Middle frontal gyrus (tissue), 1 donor: ENCODE measurements at regions not wholly inside any gene's neighbourhood (a gene's known extent, or its start where the extent isn't known, plus 50 kb on each side); places are given as distances from the start of the nearest gene placed in this dataset.
"Not testable (repeated sequence)": the region's sequence is repeated elsewhere in the genome, so short reads cannot be mapped to it uniquely, and the experiment has no call there.

Experiments
- DNase-seq: peaks from one replicate; pipeline ENCODE4 v3.0.0-alpha.2; 2015; ENCODE audit warnings: low spot score; ENCODE audit errors: extremely low spot score

GRCh38 chr2:102871707-102872106, 109.9 kb downstream of the TMEM182 start:
- no peak for DNase-seq

GRCh38 chr2:102872388-102872787, 110.6 kb downstream of the TMEM182 start:
- DNase-seq = no peak

- DNase-seq = not testable (repeated sequence)
Measured at GRCh38 chr2:102879513-102879912, 117.7 kb downstream of the TMEM182 start.

- no peak for DNase-seq
Measured at GRCh38 chr2:102880731-102881130, 118.9 kb downstream of the TMEM182 start.

- DNase-seq = no peak
Measured at GRCh38 chr2:102886216-102886893, 124.5 kb downstream of the TMEM182 start.

- no peak for DNase-seq
Measured at GRCh38 chr2:102888514-102888913, 126.7 kb downstream of the TMEM182 start.

- DNase-seq = no peak
Measured at GRCh38 chr2:102891296-102891695, 129.5 kb downstream of the TMEM182 start.

GRCh38 chr2:102892698-102893310, 131.0 kb downstream of the TMEM182 start:
- DNase-seq = no peak

GRCh38 chr2:102893870-102894269, 132.0 kb downstream of the TMEM182 start:
- no peak for DNase-seq

- no peak for DNase-seq
Measured at GRCh38 chr2:102895376-102895775, 133.5 kb downstream of the TMEM182 start.

- not testable (repeated sequence) for DNase-seq
Measured at GRCh38 chr2:102909240-102909639, 147.4 kb downstream of the TMEM182 start.

GRCh38 chr2:102910724-102911123, 148.9 kb downstream of the TMEM182 start:
- no peak for DNase-seq

GRCh38 chr2:102915128-102915527, 153.3 kb downstream of the TMEM182 start:
- DNase-seq = no peak

GRCh38 chr2:102922321-102922720, 160.5 kb downstream of the TMEM182 start:
- no peak for DNase-seq

GRCh38 chr2:102925003-102925402, 163.2 kb downstream of the TMEM182 start:
- no peak for DNase-seq

GRCh38 chr2:102927854-102928267, 166.0 kb downstream of the TMEM182 start:
- no peak for DNase-seq

- no peak for DNase-seq
Measured at GRCh38 chr2:102929721-102930120, 167.9 kb downstream of the TMEM182 start.

GRCh38 chr2:102932501-102932900, 170.7 kb downstream of the TMEM182 start:
- DNase-seq = no peak

- DNase-seq = no peak
Measured at GRCh38 chr2:102939207-102939606, 177.4 kb downstream of the TMEM182 start.

- DNase-seq = no peak
Measured at GRCh38 chr2:102940684-102941083, 178.9 kb downstream of the TMEM182 start.

GRCh38 chr2:102942107-102942506, 180.3 kb downstream of the TMEM182 start:
- DNase-seq = no peak

GRCh38 chr2:102943251-102943650, 181.4 kb downstream of the TMEM182 start:
- DNase-seq = no peak

- DNase-seq = no peak
Measured at GRCh38 chr2:102950371-102950946, 188.6 kb downstream of the TMEM182 start.
